GM19395 (cell line): ENCODE measurements at regions not wholly inside any gene's neighbourhood (a gene's known extent, or its start where the extent isn't known, plus 50 kb on each side); places are given as distances from the start of the nearest gene placed in this dataset.
"Not testable (repeated sequence)": the region's sequence is repeated elsewhere in the genome, so short reads cannot be mapped to it uniquely, and the experiment has no call there.

Experiments used
- ATAC-seq: cut with Tn5 transposase; IDR thresholded peaks from one replicate; pipeline ENCODE4 v1.9.1; 2021; ENCODE audit warnings: mild to moderate bottlenecking, moderate library complexity; ENCODE audit not compliant: unreplicated experiment

DNA sequence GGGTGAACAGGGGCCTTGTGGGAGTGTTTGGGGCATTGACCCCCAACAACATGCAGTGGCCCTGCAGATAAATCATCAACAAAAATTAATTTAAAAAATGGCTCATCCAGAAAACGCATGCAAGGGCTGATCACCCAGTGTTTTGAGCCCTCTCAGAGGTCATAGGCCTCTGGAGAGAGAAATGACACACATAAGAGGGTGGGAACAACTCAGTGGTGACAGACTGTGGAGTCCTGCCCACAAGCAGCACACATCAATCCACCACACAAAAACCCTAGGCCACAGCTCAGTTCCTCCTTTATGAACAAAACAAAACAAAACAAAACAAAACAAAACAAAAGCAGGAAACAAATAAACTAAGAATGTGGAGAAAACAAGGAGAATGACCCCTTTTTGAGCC is 351.7 kb upstream of the SPHKAP start:
- no peak for ATAC-seq

GRCh38 chr2:228532233-228532632 is 350.7 kb upstream of the SPHKAP start:
- ATAC-seq = no peak

DNA sequence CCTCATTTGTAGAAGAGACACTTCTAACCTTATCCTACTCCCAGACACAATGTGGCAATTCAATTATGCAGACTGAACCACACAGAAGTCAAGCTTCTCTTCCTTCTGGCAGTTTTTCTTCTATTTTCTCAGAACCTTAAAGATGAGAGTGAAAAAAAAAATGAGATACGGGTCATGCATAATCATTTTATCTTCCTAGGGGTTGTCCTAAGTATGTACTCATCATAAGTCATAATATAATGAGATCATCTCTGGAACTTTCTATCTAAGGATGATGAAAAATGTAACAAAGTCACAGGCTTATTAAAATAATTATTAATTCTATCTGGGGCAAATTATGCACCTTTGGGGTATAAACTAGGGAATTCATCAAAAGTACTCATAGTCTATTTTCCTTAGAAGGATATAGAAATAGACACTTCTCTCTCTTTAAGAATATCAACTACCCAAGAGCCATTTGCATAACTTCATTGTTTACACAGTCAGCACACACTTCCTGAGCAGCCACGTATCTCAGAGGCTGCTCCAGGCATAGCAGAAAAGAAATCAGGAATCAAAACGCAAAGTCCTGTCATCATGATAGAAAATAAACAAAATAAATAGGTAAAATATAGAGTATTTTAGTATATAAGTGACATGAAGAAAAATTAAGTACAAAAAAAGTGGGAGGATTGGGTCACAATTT is 345.9 kb upstream of the SPHKAP start:
- no peak for ATAC-seq

- no peak for ATAC-seq
Measured at GRCh38 chr2:228526687-228527086, 345.2 kb upstream of the SPHKAP start.

DNA sequence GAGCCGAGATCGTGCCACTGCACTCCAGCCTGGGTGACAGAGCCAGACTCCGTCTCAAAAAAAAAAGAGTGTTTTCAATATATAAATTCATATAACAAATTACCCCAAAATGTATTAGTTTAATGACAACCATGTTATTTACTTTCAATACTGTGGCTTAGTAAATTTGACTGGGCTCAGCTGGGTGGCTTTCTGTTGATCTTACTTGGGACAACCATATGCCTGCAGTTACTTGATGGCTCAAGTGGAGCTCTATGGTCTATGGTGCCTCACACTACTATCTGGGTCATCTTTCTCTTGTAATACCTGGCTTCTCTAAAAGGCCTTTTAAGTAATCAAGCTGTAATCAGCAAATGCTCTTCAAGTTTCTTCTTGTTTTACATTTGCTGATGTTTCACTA is 341.5 kb upstream of the SPHKAP start:
- ATAC-seq = no peak

DNA sequence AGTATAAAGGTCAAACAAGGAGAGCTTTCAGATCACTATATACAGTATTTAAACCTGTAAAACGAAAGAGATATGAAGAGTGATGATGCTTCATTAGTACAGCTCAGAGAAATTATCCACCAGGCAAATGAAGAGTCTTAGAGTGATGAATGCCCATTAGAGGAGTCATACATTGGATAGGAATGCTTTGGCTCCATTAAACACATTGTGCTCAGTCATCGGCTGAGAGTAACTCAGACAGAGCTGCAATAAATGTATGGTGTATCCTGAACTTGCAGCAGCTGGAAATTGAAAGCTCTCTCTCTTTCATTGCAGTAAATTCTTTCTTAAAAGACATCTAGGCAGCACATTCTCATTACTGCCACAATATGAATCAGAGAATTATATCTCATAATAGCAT is 340.8 kb upstream of the SPHKAP start:
- no peak for ATAC-seq

GRCh38 chr2:228519561-228519960 is 338.1 kb upstream of the SPHKAP start:
- ATAC-seq = no peak

DNA sequence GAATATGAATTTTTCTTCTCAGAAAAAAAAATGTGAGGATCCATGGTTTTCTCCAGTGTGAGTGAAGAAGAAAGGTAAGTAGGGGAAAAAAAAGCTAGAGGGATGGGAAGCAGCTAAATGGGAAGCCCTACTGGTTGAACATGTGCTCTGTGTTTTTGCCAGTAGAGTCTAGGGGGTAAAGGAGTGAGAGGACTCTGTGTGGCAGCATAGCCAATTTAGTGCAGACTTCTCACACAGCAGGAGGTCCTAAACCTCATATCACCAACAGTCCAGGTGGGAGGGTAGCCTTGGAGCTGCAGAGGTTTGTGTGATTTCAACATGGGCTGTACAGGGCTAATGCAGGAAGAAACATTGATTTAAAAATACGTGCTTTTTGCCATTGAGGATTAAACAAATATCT is 334.5 kb upstream of the SPHKAP start:
- ATAC-seq = no peak

DNA sequence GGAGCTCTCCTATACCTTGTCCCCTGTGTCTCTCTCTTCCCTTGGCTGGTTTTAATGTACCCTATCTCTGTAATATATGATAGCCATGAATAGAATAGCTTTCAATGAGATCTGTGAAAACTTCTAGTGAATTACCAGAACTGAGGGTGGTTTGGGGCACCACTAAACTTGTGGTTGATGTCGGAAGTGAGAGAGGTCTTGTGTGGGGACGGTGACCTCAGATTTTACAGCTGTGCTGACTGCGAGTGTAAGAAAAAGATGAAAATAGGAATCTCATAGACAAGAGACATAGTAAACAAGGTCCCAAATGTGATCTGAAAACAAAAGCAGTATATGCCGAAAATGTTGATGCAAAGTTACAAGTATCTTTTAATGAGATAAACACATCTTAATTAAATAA is 332.0 kb upstream of the SPHKAP start:
- ATAC-seq = not testable (repeated sequence)

DNA sequence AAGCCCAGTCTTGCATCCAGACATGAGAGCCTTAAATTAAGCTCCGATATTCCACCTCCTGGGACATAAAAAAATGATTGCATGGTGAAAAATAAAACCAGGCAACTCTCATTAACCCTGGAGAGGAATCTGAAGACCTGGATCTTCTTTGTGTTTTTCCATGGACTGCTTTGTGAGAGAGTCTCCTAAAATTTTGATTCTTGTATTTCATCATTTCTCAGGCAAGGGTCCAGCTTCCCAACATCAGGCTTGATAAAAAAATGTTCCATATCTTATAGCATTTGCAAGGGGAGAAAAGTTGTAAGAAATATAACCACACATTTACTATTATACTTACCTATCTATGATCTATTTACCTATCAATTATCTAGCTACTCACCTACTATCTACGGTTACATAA is 327.5 kb upstream of the SPHKAP start:
- no peak for ATAC-seq

- ATAC-seq = no peak
Measured at GRCh38 chr2:228507870-228508269, 326.4 kb upstream of the SPHKAP start.

GRCh38 chr2:228507231-228507824 is 325.8 kb upstream of the SPHKAP start:
- no peak for ATAC-seq

DNA sequence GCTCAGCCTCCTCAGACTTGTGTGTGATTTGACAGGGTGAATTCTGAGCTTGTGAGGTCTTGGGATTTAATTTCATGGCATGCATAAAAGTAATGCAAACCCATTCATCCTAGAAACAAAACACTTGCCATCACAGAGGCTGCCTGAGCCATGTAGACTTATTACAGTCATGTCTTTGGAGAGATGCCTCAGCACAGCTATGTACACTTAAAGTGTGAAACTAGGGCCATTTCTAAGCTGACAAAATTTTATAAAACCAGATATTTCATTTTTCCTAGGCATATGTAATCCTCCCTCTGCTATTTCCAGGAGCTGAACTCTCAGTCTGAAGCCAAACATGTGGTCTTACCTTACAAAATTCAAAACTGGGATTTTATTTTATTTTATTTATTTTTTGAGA is 322.2 kb upstream of the SPHKAP start:
- ATAC-seq = no peak

- ATAC-seq = no peak
Measured at GRCh38 chr2:228493852-228494251, 312.4 kb upstream of the SPHKAP start.

DNA sequence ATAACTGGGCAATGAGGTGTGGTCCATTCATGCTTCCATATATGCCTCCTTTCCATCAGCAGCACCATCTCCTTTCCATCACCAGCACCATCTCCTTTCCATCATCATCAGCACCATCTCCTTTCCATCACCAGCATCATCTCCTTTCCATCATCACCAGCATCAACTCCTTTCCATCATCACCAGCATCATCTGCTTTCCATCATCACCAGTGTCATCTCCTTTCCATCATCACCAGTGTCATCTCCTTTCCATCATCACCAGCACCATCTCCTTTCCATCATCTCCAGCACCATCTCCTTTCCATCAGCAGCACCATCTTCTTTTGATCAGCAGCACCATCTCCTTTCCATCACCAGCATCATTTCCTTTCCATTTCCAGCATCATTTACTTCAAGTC is 297.5 kb upstream of the SPHKAP start:
- no peak for ATAC-seq

DNA sequence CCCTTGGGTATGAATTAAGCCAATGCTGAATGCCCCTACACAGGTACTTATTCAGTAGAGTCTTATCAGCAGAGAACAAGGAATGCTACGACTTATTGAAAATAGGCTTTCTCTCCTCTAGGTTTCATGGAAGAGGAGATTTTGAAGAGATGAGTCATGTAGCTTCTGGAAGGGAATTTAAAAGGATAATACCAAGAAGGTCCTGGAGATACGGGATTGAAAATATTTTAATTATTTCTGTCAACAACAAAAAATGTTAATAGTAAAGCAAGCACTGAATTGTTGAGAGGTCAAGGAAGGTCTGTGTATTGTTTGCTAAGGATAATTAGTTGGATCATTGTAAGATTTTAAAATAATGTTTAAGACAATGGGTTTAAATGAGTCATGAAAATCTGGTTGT is 293.0 kb upstream of the SPHKAP start:
- no peak for ATAC-seq

GRCh38 chr2:228469721-228470120 is 288.2 kb upstream of the SPHKAP start:
- ATAC-seq = no peak

DNA sequence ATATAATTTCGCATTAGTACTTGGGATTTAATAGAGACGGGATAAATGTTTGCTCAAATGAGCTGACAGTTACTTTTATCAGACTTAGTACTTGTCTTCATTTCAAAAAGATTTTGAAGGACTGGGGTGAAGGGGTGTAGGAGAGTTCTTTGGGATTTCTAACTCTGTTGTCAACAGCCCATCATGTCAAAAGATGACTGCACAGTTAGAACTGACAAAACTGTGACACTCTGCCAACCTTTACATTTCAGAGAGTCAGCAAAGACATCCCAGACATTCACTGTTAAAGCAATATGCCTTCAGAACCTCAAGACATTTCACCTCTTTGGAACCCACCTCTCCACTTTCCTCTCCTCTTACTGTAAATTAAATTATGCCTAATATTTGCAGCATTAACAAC is 285.4 kb upstream of the SPHKAP start:
- no peak for ATAC-seq

DNA sequence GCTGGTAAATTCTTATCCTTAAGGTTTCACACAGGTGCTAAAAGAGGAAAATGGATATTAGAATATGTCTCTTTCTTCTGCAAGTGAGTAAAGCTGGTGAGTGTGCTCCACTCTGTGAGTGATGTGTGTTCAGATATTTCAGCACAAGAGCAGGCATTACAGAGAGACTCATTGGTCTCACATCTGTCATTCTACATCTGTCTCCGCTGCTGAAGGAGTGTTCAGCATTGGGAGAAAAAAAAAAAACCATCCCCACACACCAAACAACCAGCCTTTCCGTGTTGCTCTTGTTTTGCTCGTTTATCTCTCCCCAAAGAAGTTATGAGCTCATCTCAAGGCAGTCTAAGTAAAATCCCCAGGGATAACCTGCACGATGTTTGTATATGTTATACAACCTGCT is 283.9 kb upstream of the SPHKAP start:
- no peak for ATAC-seq

- ATAC-seq = no peak
Measured at GRCh38 chr2:228458364-228458763, 276.9 kb upstream of the SPHKAP start.

DNA sequence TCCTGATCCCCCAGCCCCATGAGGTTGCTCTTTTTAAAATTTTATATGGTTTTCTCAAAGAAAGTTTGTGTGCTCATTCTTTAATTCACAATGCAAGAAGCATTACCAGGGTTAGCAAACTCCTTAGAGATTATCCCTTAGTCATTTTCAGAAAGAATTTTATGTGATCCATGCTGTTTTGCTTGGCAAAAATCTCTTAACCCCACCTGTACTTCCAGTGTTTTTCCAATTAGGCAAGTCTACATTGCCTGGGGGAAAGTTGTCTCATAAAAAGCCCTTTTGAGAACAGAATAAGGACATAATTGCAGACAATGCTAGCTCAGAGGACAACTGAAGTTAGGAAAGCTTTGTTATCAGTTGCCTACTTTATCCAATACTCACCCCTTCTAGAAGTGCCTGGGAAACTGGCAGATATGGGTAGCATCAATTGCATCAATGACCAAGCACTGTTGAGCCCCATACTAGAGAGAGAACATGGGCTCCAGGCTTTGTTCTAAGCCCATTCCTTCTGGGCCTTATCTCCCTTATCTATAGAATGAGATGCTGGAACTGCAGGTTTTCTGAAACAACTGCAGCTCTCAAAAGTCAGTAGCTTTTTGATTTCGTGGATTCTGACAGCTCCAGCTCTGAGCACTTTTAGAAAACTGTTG is 265.9 kb upstream of the SPHKAP start:
- no peak for ATAC-seq

DNA sequence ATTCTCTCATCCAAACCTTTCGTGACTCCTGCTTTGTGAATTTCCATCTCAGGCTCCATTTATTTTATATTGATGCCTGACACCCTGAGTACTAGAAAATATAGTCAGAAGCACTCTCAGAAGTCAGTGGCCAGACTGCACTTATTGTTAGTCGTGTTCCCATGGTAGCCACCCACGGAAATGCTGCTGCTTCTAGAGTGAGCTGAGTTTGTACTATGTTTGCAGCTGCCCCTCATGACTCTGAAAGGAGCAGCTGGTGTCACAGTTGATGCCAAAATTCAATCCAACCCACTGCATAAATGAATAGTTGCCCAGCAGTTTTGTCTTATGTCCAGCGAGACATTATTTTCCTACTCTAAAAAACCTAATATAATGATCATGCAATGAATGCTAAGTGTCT is 265.2 kb upstream of the SPHKAP start:
- no peak for ATAC-seq

- ATAC-seq = no peak
Measured at GRCh38 chr2:228444161-228444560, 262.7 kb upstream of the SPHKAP start.
